ENCODE measurements at regions not wholly inside any gene's neighbourhood (a gene's known extent, or its start where the extent isn't known, plus 50 kb on each side); places are given as distances from the start of the nearest gene placed in this dataset.
A peak's percentile ranks its signal among the peaks of the same experiment; 100 is the strongest.

GRCh38 chr13:48801255-48801654, 147.5 kb downstream of the CYSLTR2 start:
- no peak for FAIRE-seq
- H3K79me1 ChIP-seq (ENCODE audit: low read depth, low read length): no peaks in the 10 kb centered on the region
- no peak for DNase-seq (ENCODE audit: low read depth in 1 of 2, low spot score in 2 of 2)
- no peak overlapping the region for H3K4ac ChIP-seq (replicated peaks; ENCODE audit: insufficient read length, low read depth, low read length)
- H2BK12ac ChIP-seq (ENCODE audit: low read depth, low read length): no peak overlapping the region
- 91% methylated on average over 3 of the region's 3 CpGs; no CpG with 5 or more reads in 1 of the 2 experiments for WGBS, 2 experiments (ENCODE audit: extremely low coverage in 1 of 2, insufficient coverage in 1 of 2, insufficient read length in 1 of 2, insufficient replicate concordance in 2 of 2, low coverage in 1 of 2, low lambda C conversion rate in 2 of 2, missing lambda C conversion rate in 1 of 2)
- H4K20me1 ChIP-seq (replicated peaks in 1 of 2; ENCODE audit: control insufficient read depth in 1 of 2, insufficient read depth in 2 of 2, low read length in 2 of 2): no peaks in the 10 kb centered on the region
- H3K27me3 ChIP-seq (replicated peaks in 1 of 4; ENCODE audit: control insufficient read depth in 3 of 4, extremely low read depth in 1 of 4, insufficient read depth in 3 of 4, low read length in 3 of 4): no peaks in the 10 kb centered on the region
- H4K91ac ChIP-seq (replicated peaks; ENCODE audit: insufficient read length, low read length): no peak overlapping the region
- no peaks in the 10 kb centered on the region for H3K23me2 ChIP-seq (ENCODE audit: low read depth, low read length)
- POLR2A ChIA-PET (ENCODE audit: partially characterized antibody): interaction anchor here (0.6 kb wide), 1 partner anchor 494 kb away, joined by 3 read pairs; no protein-coding TSS in a partner anchor
- no peak overlapping the region for H2BK120ac ChIP-seq (replicated peaks; ENCODE audit: low read depth, low read length)
- no peaks in the 10 kb centered on the region for H3K36me3 ChIP-seq (ENCODE audit: control insufficient read depth in 2 of 4, insufficient read depth in 4 of 4, low read length in 3 of 4)
- H2AFZ ChIP-seq (ENCODE audit: low read length): peak overlapping the region; percentile 73; the same call in 1 of the 2 replicates
- H4K8ac ChIP-seq (ENCODE audit: extremely low read depth, insufficient read depth, low read length): no peak overlapping the region
- H3K27ac ChIP-seq (ENCODE audit: low read depth, low read length): no peak overlapping the region
- H3K18ac ChIP-seq (ENCODE audit: extremely low read depth, low read length): no peak overlapping the region
- no peaks in the 10 kb centered on the region for H3K9me3 ChIP-seq (ENCODE audit: insufficient read depth in 2 of 2, low read depth in 1 of 2, low read length in 1 of 2)
- H3K23ac ChIP-seq (ENCODE audit: insufficient read length): no peak overlapping the region
- CTCF ChIA-PET (ENCODE audit: partially characterized antibody): interaction anchor here (0.8 kb wide), 1 partner anchor 29 kb away, joined by 3 read pairs; no protein-coding TSS in a partner anchor
- no peak overlapping the region for H3K4me3 ChIP-seq (ENCODE audit: extremely low read depth in 1 of 4, insufficient read depth in 2 of 4, low read depth in 3 of 4, low read length in 4 of 4)
- no peak overlapping the region for H2BK5ac ChIP-seq (ENCODE audit: low read depth, low read length)
- no peak overlapping the region for H3K56ac ChIP-seq (replicated peaks; ENCODE audit: insufficient read length, low read depth, low read length)
- no peak overlapping the region for H2BK20ac ChIP-seq (ENCODE audit: low read length)
- no peak overlapping the region for H2BK15ac ChIP-seq (ENCODE audit: low read length)
- no peak overlapping the region for H4K5ac ChIP-seq (ENCODE audit: insufficient read length, low read depth, low read length)
- H3K9ac ChIP-seq (replicated peaks in 1 of 4; ENCODE audit: extremely low read depth in 1 of 4, low read depth in 3 of 4, low read length in 3 of 4): no peak overlapping the region
- H3K79me2 ChIP-seq (ENCODE audit: control insufficient read depth in 1 of 2, insufficient read depth in 2 of 2, low read length in 2 of 2): no peaks in the 10 kb centered on the region
- no peaks in the 10 kb centered on the region for H3K4me1 ChIP-seq (replicated peaks in 1 of 4; ENCODE audit: control insufficient read depth in 3 of 4, insufficient read depth in 4 of 4, low read length in 3 of 4)
- H3K14ac ChIP-seq (ENCODE audit: insufficient read length): no peak overlapping the region
- no peak overlapping the region for H2AK5ac ChIP-seq (ENCODE audit: low read depth, low read length)
- no peak overlapping the region for H3K4me2 ChIP-seq (ENCODE audit: insufficient read depth in 1 of 2, low read depth in 2 of 2, low read length in 2 of 2)
- TF ChIP-seq POLR2A (IDR thresholded peaks at IDR 0.05; ENCODE audit: control extremely low read depth in 1 of 2, low read depth in 2 of 2, low read length in 2 of 2) (no peak), CREB1 (IDR thresholded peaks at IDR 0.05) (no peak), EP300 (IDR thresholded peaks at IDR 0.05; ENCODE audit: borderline replicate concordance in 1 of 2, low read depth in 2 of 2, low read length in 2 of 2) (no peak), SIN3A (conservative IDR thresholded peaks at IDR 0.05 in 1 of 2, IDR thresholded peaks at IDR 0.05 in 1 of 2; ENCODE audit: low read depth in 1 of 2, low read length in 2 of 2) (no peak), NRF1 (IDR thresholded peaks at IDR 0.05; ENCODE audit: low read depth, low read length) (no peak), HDAC6 (IDR thresholded peaks at IDR 0.05; ENCODE audit: low read depth, low read length) (no peak)
